HG03558 (cell line): ENCODE measurements at regions not wholly inside any gene's neighbourhood (a gene's known extent, or its start where the extent isn't known, plus 50 kb on each side); places are given as distances from the start of the nearest gene placed in this dataset.

ENCODE experiments used
- ATAC-seq: cut with Tn5 transposase; IDR thresholded peaks from one replicate; pipeline ENCODE4 v1.9.1; 2021; ENCODE audit warnings: moderate number of reproducible peaks; ENCODE audit not compliant: unreplicated experiment; ENCODE audit errors: extremely low read depth

- ATAC-seq = no peak
Observed at GRCh38 chr4:64508089-64508488, 98.8 kb upstream of the TECRL start.

- no peak for ATAC-seq
Observed at GRCh38 chr4:64503945-64504675, 94.9 kb upstream of the TECRL start.

GRCh38 chr4:64503416-64503815 lies 94.2 kb upstream of the TECRL start:
- ATAC-seq = no peak

- ATAC-seq = no peak
Observed at GRCh38 chr4:64497491-64497890, 88.2 kb upstream of the TECRL start.

DNA sequence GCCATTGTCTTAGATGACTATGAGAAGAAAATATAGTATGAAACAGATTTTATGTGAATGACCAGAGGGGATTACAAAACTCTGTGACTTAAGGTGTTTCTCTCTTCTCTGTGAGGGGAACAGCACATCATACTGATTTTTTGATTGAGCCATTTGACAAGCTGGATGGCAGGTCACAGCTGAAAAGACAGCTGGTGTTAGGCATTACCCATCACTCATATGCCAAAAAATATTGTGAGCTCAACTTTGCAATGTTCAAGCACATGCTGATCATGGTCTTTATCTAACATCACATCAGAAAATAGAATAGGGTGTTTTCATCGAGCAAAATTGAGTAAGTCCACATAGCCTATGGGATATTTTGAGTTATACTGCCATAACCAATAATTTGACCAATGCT lies 86.7 kb upstream of the TECRL start:
- no peak for ATAC-seq

DNA sequence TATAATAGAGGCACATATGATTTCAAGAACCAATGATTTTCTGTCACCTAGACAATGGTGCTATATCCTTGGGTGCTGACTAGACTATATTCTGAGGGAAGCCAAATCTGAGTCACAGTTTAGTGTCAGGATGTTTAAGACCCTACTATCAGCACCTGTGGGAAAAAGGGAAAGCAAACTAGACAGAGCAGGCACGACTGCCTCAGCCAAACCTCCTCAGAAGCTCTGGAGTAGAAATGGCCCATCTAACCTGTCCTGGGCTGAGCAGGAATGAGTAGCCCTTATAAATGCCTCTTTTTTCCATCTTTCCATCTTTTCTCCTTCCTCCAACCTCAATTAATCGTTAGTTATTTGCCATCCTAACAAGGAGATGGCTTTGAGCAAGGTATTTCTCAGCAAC lies 80.4 kb upstream of the TECRL start:
- no peak for ATAC-seq

DNA sequence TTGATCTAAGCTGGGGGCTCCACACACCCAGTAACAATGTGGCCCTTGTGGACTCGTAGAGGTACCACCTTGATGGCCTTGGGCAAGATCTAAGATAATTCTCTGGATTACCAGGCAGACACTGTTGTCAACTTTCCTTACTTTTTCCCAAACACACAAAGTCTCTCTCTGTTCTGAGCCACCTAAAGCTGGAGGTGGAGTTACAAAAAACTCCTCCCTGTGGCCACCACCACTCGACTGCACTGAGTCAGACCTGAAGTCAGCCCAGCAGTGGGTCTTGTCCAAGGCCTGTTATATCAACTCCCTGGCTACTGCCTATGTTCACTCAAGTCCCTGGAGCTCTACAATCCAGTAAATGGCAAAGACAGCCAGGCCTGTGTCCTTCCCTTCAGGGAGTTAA lies 70.1 kb upstream of the TECRL start:
- no peak for ATAC-seq

DNA sequence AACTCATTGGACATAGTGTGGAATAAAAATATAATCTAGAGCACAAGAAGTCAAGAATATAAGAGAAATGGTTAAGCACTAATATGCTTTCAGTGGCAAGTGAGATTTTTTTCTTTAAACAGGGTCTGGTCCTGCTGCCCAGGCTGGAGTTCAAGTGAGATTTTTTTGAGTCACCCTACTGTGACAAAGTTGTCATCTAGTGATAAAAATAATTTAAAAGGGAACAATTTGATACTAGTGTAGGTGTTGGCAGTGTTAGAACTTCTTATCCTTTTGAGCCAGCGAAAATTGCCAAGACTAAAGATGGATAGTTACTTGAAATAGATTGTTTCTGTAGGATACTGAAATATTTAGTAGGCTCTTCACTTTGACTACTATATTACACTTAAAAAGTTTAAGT lies 67.9 kb upstream of the TECRL start:
- no peak for ATAC-seq

GRCh38 chr4:64465263-64465662 lies 56.0 kb upstream of the TECRL start:
- no peak for ATAC-seq

GRCh38 chr4:64464581-64464980 lies 55.3 kb upstream of the TECRL start:
- ATAC-seq = no peak
